Esophagus mucosa (tissue), 1 donor: ENCODE measurements at regions not wholly inside any gene's neighbourhood (a gene's known extent, or its start where the extent isn't known, plus 50 kb on each side); places are given as distances from the start of the nearest gene placed in this dataset.
A peak's percentile ranks its signal among the peaks of the same experiment; 100 is the strongest.

Experiments used
- ATAC-seq: fragments of 200-7000 bp; cut with Tn5 transposase; one replicate; pipeline ENCODE4 v1.9.1; 2020
- donor health status: DM: yes; HTN: yes; CAD: no.

- no peak for ATAC-seq
Measured at GRCh38 chr15:56868170-56868569, 50.3 kb upstream of the TCF12 start.

GRCh38 chr15:56866803-56867202 is 51.6 kb upstream of the TCF12 start:
- no peak for ATAC-seq

- ATAC-seq: no peak
Measured at GRCh38 chr15:56857828-56858227, 60.6 kb upstream of the TCF12 start.

GRCh38 chr15:56856934-56857333 is 61.5 kb upstream of the TCF12 start:
- no peak for ATAC-seq

GRCh38 chr15:56844892-56845291 is 73.6 kb upstream of the TCF12 start:
- no peak for ATAC-seq

GRCh38 chr15:56844471-56844870 is 74.0 kb upstream of the TCF12 start:
- ATAC-seq: no peak

GRCh38 chr15:56839641-56840040 is 78.8 kb upstream of the TCF12 start:
- ATAC-seq: no peak

GRCh38 chr15:56839099-56839498 is 79.3 kb upstream of the TCF12 start:
- no peak for ATAC-seq

GRCh38 chr15:56838085-56838484 is 80.4 kb upstream of the TCF12 start:
- no peak for ATAC-seq

- ATAC-seq: no peak
Measured at GRCh38 chr15:56837273-56837672, 81.2 kb upstream of the TCF12 start.

GRCh38 chr15:56835718-56836171 is 82.7 kb upstream of the TCF12 start:
- ATAC-seq: no peak

- no peak for ATAC-seq
Measured at GRCh38 chr15:56832125-56832524, 86.3 kb upstream of the TCF12 start.

GRCh38 chr15:56831467-56832005 is 86.9 kb upstream of the TCF12 start:
- no peak for ATAC-seq

GRCh38 chr15:56824175-56824574 is 90.9 kb upstream of the ZNF280D start:
- ATAC-seq: no peak

GRCh38 chr15:56821721-56822425 is 88.6 kb upstream of the ZNF280D start:
- peak; percentile 81 for ATAC-seq

GRCh38 chr15:56820333-56820732 is 87.0 kb upstream of the ZNF280D start:
- ATAC-seq: no peak

GRCh38 chr15:56817321-56818080 is 84.2 kb upstream of the ZNF280D start:
- ATAC-seq: no peak

- ATAC-seq: no peak
Measured at GRCh38 chr15:56816781-56817180, 83.5 kb upstream of the ZNF280D start.

GRCh38 chr15:56815247-56815646 is 81.9 kb upstream of the ZNF280D start:
- peak; percentile 71 for ATAC-seq

- no peak for ATAC-seq
Measured at GRCh38 chr15:56814429-56814828, 81.1 kb upstream of the ZNF280D start.

- ATAC-seq: no peak
Measured at GRCh38 chr15:56813995-56814394, 80.7 kb upstream of the ZNF280D start.

- no peak for ATAC-seq
Measured at GRCh38 chr15:56812961-56813360, 79.7 kb upstream of the ZNF280D start.

GRCh38 chr15:56812221-56812620 is 78.9 kb upstream of the ZNF280D start:
- ATAC-seq: no peak

GRCh38 chr15:56811586-56811985 is 78.3 kb upstream of the ZNF280D start:
- ATAC-seq: no peak
